ENCODE measurements at regions not wholly inside any gene's neighbourhood (a gene's known extent, or its start where the extent isn't known, plus 50 kb on each side); places are given as distances from the start of the nearest gene placed in this dataset.

GRCh38 chr6:6714953-6715352, 126.4 kb downstream of the LY86 start:
- no peaks in the 10 kb centered on the region for H3K9me3 ChIP-seq (replicated peaks)
- H3K27ac ChIP-seq (replicated peaks) = peak overlapping the region; percentile 27
- H3K4me1 ChIP-seq = peaks cover 51% of the 10 kb centered on the region
- intact Hi-C loops (cut with micrococcal nuclease) = no loop called here
- no peak for DNase-seq
- no peak overlapping the region for H3K4me3 ChIP-seq
- H3K27me3 ChIP-seq (ENCODE audit: low read depth) = no peaks in the 10 kb centered on the region
- H3K36me3 ChIP-seq = no peaks in the 10 kb centered on the region
- TF ChIP-seq, protein P1, sequence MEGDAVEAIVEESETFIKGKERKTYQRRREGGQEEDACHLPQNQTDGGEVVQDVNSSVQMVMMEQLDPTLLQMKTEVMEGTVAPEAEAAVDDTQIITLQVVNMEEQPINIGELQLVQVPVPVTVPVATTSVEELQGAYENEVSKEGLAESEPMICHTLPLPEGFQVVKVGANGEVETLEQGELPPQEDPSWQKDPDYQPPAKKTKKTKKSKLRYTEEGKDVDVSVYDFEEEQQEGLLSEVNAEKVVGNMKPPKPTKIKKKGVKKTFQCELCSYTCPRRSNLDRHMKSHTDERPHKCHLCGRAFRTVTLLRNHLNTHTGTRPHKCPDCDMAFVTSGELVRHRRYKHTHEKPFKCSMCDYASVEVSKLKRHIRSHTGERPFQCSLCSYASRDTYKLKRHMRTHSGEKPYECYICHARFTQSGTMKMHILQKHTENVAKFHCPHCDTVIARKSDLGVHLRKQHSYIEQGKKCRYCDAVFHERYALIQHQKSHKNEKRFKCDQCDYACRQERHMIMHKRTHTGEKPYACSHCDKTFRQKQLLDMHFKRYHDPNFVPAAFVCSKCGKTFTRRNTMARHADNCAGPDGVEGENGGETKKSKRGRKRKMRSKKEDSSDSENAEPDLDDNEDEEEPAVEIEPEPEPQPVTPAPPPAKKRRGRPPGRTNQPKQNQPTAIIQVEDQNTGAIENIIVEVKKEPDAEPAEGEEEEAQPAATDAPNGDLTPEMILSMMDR (IDR thresholded peaks at IDR 0.05; ENCODE audit: borderline replicate concordance) = no peak

DNA sequence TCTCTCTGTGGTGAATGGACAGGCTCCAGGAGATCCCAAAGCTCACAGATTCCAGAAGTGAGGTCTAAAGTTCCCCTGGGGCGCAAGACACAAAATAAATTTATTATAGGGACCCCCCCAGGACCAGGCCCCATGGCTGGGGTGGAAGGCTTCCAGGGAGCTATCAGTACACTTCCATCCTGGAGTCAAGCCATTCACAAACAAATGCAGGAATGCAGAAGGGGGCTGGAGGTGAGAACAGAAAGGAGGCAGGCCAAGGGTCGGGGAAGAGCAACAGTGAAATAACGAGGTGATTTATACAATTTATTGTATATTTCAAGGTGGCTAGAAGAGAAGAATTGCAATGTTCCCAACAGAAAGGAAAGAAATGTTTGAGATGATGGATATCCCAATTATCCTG, 126.9 kb downstream of the LY86 start:
- intact Hi-C loops (cut with micrococcal nuclease) = no loop called here
- H3K36me3 ChIP-seq = no peaks in the 10 kb centered on the region
- no peak overlapping the region for H3K4me3 ChIP-seq
- H3K4me1 ChIP-seq = peaks cover 51% of the 10 kb centered on the region
- no peak for DNase-seq
- no peaks in the 10 kb centered on the region for H3K27me3 ChIP-seq (ENCODE audit: low read depth)
- H3K9me3 ChIP-seq (replicated peaks) = no peaks in the 10 kb centered on the region
- no peak overlapping the region for H3K27ac ChIP-seq (replicated peaks)
- TF ChIP-seq, protein P1 (IDR thresholded peaks at IDR 0.05; ENCODE audit: borderline replicate concordance) = no peak

GRCh38 chr6:6716998-6717763, 128.7 kb downstream of the LY86 start:
- Histone ChIP-seq H3K4me1 (peaks cover 57% of the 10 kb centered on the region), H3K27me3 (ENCODE audit: low read depth) (no peaks in the 10 kb centered on the region), H3K36me3 (no peaks in the 10 kb centered on the region), H3K9me3 (replicated peaks) (no peaks in the 10 kb centered on the region), H3K27ac (replicated peaks) (peak overlapping the region; percentile 71), H3K4me3 (no peak overlapping the region)
- DNase-seq = no peak
- intact Hi-C loops (cut with micrococcal nuclease) = no loop called here
- TF ChIP-seq, protein P1 (IDR thresholded peaks at IDR 0.05; ENCODE audit: borderline replicate concordance) = no peak

- no peaks in the 10 kb centered on the region for H3K9me3 ChIP-seq (replicated peaks)
- peak overlapping the region; percentile 71 for H3K27ac ChIP-seq (replicated peaks)
- no peaks in the 10 kb centered on the region for H3K36me3 ChIP-seq
- peaks cover 50% of the 10 kb centered on the region for H3K4me1 ChIP-seq
- intact Hi-C loops (cut with micrococcal nuclease) = no loop called here
- TF ChIP-seq, protein P1 (IDR thresholded peaks at IDR 0.05; ENCODE audit: borderline replicate concordance) = no peak
- H3K4me3 ChIP-seq = no peak overlapping the region
- no peaks in the 10 kb centered on the region for H3K27me3 ChIP-seq (ENCODE audit: low read depth)
- no peak for DNase-seq
These were observed 129.4 kb downstream of the LY86 start for GRCh38 chr6:6717953-6718352.

GRCh38 chr6:6721606-6722005, 133.1 kb downstream of the LY86 start:
- intact Hi-C loops (cut with micrococcal nuclease) = loop anchor here (10.0 kb wide), 1 partner anchor 513 kb away; no protein-coding TSS in a partner anchor
- TF ChIP-seq, protein P1 (IDR thresholded peaks at IDR 0.05; ENCODE audit: borderline replicate concordance) = no peak
- H3K27me3 ChIP-seq (ENCODE audit: low read depth) = no peaks in the 10 kb centered on the region
- DNase-seq = no peak
- no peaks in the 10 kb centered on the region for H3K9me3 ChIP-seq (replicated peaks)
- H3K27ac ChIP-seq (replicated peaks) = no peak overlapping the region
- peaks cover 57% of the 10 kb centered on the region for H3K4me1 ChIP-seq
- no peak overlapping the region for H3K4me3 ChIP-seq
- no peaks in the 10 kb centered on the region for H3K36me3 ChIP-seq

Data from left ventricle myocardium inferior (tissue), 1 donor.